Suprapubic skin (tissue), 4 donors: ENCODE measurements at regions not wholly inside any gene's neighbourhood (a gene's known extent, or its start where the extent isn't known, plus 50 kb on each side); places are given as distances from the start of the nearest gene placed in this dataset.

Experiments
- DNase-seq, 2 donors: peaks; one replicate each; pipeline ENCODE4 v3.0.0-alpha.2; 2019; ENCODE audit warnings: low spot score in 2 of 2
- H3K27ac ChIP-seq: fragments of 200-600 bp; sonication (generic); one replicate; pipeline ENCODE4 v1.5.1; 2019
- H3K27me3 ChIP-seq: fragments of 200-600 bp; sonication (generic); one replicate; pipeline ENCODE4 v1.5.1; 2019
- H3K36me3 ChIP-seq: fragments of 200-600 bp; sonication (generic); one replicate; pipeline ENCODE4 v1.5.1; 2019
- H3K4me1 ChIP-seq: fragments of 200-600 bp; sonication (generic); one replicate; pipeline ENCODE4 v1.5.1; 2019
- H3K4me3 ChIP-seq: fragments of 200-600 bp; sonication (generic); one replicate; pipeline ENCODE4 v1.5.1; 2019; ENCODE audit warnings: mild to moderate bottlenecking
- H3K9me3 ChIP-seq: fragments of 200-600 bp; sonication (generic); one replicate; pipeline ENCODE4 v1.5.1; 2019
- EP300 ChIP-seq: sonication (generic); formaldehyde crosslinking; IDR thresholded peaks from one replicate; pipeline ENCODE4 v1.6.1; 2017; ENCODE audit warnings: antibody characterized with exemption
- POLR2A ChIP-seq, 2 donors: fragments of 450-650 bp; IDR thresholded peaks; one replicate each; pipeline ENCODE4 v1.6.1; 2017; ENCODE audit warnings: antibody characterized with exemption in 2 of 2, mild to moderate bottlenecking in 2 of 2, moderate library complexity in 2 of 2
- POLR2AphosphoS5 ChIP-seq, 3 donors: sonication (generic); formaldehyde crosslinking; IDR thresholded peaks; one replicate each; pipeline ENCODE4 v1.6.1; 2017; ENCODE audit warnings: antibody characterized with exemption in 3 of 3
- WGBS: methylation state at CpG from one replicate; pipeline ENCODE4 v1.1.5; 2018; 5-methylcytosine and 5-hydroxymethylcytosine counted together
- TF ChIP-seq, protein P1 (sequence below), 2 donors: fragments of 200-600 bp in 1 of 2; fragments of 450-650 bp in 1 of 2; sonication (generic) in 1 of 2; IDR thresholded peaks; one replicate each; pipeline ENCODE4 v1.5.1; 2016 to 2019; ENCODE audit warnings: antibody characterized with exemption in 2 of 2, mild to moderate bottlenecking in 1 of 2, moderate library complexity in 1 of 2

DNA sequence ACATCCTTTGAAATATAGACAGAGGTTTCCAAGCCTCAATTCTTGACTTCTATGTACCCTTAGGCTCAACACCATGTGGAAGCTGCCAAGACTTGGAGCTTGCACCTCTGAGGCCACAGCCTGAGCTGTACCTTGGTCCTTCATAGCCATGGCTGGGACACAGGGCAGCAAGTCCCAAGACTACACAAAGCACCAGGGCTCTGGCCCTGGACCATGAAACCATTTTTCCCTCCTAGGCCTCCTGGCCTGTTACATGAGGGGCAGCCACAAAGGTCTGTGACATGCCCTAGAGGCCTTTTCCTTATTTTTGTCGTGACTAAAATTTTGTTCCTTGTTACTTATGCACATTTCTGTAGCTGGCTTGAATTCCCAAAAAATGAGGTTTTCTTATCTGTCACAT lies 953.1 kb upstream of the ADGRL4 start:
- Histone ChIP-seq H3K9me3 (no peaks in the 10 kb centered on the region), H3K4me1 (no peaks in the 10 kb centered on the region), H3K36me3 (no peaks in the 10 kb centered on the region), H3K27me3 (no peaks in the 10 kb centered on the region), H3K4me3 (no peak overlapping the region), H3K27ac (no peak overlapping the region)
- TF ChIP-seq POLR2A (IDR thresholded peaks at IDR 0.05) (no peak), POLR2AphosphoS5 (IDR thresholded peaks at IDR 0.05) (no peak), EP300 (no peak)
- TF ChIP-seq, protein P1, sequence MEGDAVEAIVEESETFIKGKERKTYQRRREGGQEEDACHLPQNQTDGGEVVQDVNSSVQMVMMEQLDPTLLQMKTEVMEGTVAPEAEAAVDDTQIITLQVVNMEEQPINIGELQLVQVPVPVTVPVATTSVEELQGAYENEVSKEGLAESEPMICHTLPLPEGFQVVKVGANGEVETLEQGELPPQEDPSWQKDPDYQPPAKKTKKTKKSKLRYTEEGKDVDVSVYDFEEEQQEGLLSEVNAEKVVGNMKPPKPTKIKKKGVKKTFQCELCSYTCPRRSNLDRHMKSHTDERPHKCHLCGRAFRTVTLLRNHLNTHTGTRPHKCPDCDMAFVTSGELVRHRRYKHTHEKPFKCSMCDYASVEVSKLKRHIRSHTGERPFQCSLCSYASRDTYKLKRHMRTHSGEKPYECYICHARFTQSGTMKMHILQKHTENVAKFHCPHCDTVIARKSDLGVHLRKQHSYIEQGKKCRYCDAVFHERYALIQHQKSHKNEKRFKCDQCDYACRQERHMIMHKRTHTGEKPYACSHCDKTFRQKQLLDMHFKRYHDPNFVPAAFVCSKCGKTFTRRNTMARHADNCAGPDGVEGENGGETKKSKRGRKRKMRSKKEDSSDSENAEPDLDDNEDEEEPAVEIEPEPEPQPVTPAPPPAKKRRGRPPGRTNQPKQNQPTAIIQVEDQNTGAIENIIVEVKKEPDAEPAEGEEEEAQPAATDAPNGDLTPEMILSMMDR (IDR thresholded peaks at IDR 0.05) = no peak
- WGBS = 83% methylated on average over 1 of the region's 1 CpG
- no peak for DNase-seq

DNA sequence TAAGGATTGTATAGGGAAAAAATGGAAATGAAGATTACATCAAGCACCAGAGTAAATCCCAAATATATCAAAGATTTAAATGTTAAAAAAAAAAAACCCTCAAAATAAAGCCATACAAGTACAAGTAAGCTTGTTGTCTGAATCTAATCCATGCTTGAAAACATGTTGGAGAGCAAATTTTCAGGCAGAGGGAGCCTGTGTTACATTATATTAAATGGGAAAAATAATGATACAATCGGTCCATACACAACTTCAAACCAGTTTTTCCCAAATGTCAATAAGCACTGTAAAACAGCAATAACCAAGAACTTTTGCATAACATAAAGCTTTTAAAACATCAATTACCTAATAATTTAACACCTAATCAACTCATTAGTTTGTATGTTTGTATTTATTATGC lies 949.4 kb upstream of the ADGRL4 start:
- no peaks in the 10 kb centered on the region for H3K9me3 ChIP-seq
- TF ChIP-seq EP300 (no peak), POLR2A (IDR thresholded peaks at IDR 0.05) (no peak), POLR2AphosphoS5 (IDR thresholded peaks at IDR 0.05) (no peak)
- TF ChIP-seq, protein P1 (IDR thresholded peaks at IDR 0.05) = no peak
- no peak for DNase-seq
- no peak overlapping the region for H3K4me3 ChIP-seq
- no peaks in the 10 kb centered on the region for H3K27me3 ChIP-seq
- H3K27ac ChIP-seq = no peak overlapping the region
- no peaks in the 10 kb centered on the region for H3K4me1 ChIP-seq
- no peaks in the 10 kb centered on the region for H3K36me3 ChIP-seq
- 41% methylated on average over 1 of the region's 1 CpG for WGBS

DNA sequence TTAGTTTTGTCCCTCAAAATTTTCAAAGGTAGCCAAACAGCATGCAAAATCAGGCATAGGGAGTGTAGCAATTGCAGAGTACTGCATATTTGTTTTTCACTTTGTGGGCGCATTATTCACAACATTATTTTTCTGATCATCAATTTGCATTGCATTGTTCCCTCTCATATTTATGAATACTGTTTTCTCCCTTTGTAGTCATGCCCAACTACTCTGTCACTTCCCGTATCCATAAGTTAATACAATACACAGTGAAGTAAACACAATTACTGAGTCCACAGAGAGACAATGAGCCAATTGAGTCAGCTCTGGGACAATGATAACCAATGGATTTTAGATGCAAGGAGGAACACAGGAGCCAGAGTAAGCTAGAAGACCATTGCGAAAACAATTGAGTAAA lies 944.0 kb upstream of the ADGRL4 start:
- 83% methylated on average over 3 of the region's 3 CpGs for WGBS
- Histone ChIP-seq H3K36me3 (no peaks in the 10 kb centered on the region), H3K9me3 (no peaks in the 10 kb centered on the region), H3K27me3 (no peaks in the 10 kb centered on the region), H3K4me3 (no peak overlapping the region), H3K27ac (no peak overlapping the region), H3K4me1 (no peaks in the 10 kb centered on the region)
- DNase-seq = no peak
- TF ChIP-seq, protein P1 (IDR thresholded peaks at IDR 0.05) = no peak
- TF ChIP-seq POLR2A (IDR thresholded peaks at IDR 0.05) (no peak), EP300 (no peak)

DNA sequence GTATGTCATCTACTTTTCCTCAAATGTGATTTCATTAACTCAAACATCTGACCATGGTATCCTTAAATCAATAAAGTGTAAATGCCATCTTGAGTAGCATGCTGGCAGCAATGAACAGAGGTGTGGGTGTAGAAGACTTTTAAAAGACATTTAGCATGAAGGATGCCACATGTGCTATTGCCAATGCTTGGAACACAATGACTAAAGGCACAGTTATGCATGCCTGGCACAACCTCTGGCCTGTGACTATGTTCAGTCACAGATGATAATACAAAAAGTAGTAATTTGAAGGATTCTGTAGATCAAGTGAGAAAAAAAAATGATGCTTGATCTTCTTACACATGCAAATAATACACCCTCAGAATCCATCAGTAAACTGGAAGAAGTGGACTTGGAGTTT lies 938.9 kb upstream of the ADGRL4 start:
- H3K27ac ChIP-seq = no peak overlapping the region

DNA sequence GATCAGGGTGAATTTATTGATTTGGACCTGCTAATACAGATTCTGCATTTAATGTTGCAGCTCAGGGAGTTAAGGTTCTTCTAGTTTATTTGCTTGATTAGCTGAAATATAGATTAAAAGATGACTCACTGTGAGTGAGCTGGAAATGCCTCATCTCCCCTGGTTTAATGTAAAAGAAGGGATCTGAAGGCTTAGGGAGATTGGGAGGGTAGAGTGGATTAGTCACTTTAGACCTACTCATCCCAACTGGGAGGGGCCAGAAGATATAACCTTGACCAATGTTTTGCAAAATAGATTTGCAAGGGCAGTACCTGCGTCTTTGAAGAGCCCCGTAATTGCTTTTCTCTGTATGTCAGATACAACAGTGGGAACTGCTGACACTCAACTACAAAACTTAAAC lies 922.8 kb upstream of the ADGRL4 start:
- Histone ChIP-seq H3K4me1 (no peaks in the 10 kb centered on the region), H3K36me3 (no peaks in the 10 kb centered on the region), H3K27me3 (no peaks in the 10 kb centered on the region), H3K27ac (no peak overlapping the region), H3K4me3 (no peak overlapping the region), H3K9me3 (no peaks in the 10 kb centered on the region)
- no peak for TF ChIP-seq POLR2A (IDR thresholded peaks at IDR 0.05)
- TF ChIP-seq, protein P1 (IDR thresholded peaks at IDR 0.05) = no peak
- no peak for TF ChIP-seq POLR2AphosphoS5 (IDR thresholded peaks at IDR 0.05)
- TF ChIP-seq EP300 = no peak
- WGBS = 96% methylated on average over 2 of the region's 2 CpGs
- no peak for DNase-seq

More for the DNA sequence above, 938.9 kb upstream of the ADGRL4 start:
- H3K36me3 ChIP-seq = no peaks in the 10 kb centered on the region
- TF ChIP-seq EP300 = no peak
- no peak for TF ChIP-seq POLR2A (IDR thresholded peaks at IDR 0.05)
- no peak for TF ChIP-seq POLR2AphosphoS5 (IDR thresholded peaks at IDR 0.05)
- TF ChIP-seq, protein P1 (IDR thresholded peaks at IDR 0.05) = no peak
- no peak overlapping the region for H3K4me3 ChIP-seq
- DNase-seq = no peak
- no peaks in the 10 kb centered on the region for H3K9me3 ChIP-seq
- no peaks in the 10 kb centered on the region for H3K4me1 ChIP-seq
- no peaks in the 10 kb centered on the region for H3K27me3 ChIP-seq
